NCI-H748 (cell line): ENCODE measurements at regions not wholly inside any gene's neighbourhood (a gene's known extent, or its start where the extent isn't known, plus 50 kb on each side); places are given as distances from the start of the nearest gene placed in this dataset.
"Not testable (repeated sequence)": the region's sequence is repeated elsewhere in the genome, so short reads cannot be mapped to it uniquely, and the experiment has no call there.

Source experiments
- DNase-seq: peaks from one replicate; lab custom pipeline; 2025; ENCODE audit not compliant: unreplicated experiment; lab: John Stamatoyannopoulos, UW

DNA sequence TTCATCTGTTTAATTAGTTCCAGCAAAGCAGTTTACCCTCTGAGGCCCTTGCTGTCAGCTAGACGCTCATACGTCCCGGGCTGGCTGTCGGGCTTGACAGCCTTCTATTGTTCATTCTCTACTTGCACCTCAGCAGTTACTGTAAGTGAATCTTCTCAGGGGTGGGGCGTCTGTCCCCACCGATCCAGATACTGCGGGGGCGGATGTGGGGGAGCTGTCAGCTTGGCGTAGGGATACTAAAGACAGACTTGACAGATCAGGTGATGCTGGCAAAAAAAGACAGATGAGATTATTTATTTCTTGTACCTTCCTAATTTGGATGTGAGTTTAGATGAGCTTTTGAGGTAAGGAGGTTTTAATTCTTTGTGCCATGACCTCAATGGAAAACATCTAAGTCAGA is 315.3 kb downstream of the NR2F2 start:
- DNase-seq: no peak

DNA sequence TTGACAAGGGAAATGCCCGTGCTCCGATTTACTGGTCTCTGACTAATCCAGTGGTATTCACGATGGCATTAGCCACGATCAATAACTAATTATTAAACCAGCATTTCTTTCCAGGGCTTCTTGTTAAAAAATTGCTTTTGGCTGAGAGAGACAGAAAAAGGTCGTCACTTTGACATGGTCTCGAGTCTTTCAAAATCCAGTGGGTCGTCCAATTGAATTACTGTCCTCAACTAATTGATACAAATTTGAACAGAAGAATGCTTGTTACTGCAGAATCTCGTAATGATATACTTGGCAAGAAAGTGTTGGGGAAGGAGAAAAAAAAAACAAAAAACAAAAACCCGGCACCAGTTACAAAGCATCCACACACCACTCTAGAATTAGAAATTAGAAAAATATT is 318.4 kb downstream of the NR2F2 start:
- DNase-seq: no peak

DNA sequence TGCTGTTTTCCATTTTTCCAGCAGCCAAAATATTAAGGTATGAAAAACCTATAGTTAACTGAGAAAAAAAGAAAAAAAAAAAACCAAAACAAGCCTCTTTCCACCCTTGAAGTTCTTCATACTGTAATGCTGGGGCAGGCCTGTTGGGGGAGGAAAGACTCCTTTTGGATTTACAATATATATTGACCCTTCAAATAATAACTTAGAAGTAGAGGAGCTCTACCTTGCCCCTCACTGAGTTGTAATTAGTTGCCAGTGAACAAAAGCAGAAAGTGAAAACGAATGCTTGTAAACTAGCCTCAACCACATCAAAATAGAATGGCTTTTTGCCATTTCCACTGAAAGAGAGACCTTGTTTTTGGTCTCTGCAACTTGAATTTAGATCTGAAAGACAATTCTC is 326.6 kb downstream of the NR2F2 start:
- no peak for DNase-seq

DNA sequence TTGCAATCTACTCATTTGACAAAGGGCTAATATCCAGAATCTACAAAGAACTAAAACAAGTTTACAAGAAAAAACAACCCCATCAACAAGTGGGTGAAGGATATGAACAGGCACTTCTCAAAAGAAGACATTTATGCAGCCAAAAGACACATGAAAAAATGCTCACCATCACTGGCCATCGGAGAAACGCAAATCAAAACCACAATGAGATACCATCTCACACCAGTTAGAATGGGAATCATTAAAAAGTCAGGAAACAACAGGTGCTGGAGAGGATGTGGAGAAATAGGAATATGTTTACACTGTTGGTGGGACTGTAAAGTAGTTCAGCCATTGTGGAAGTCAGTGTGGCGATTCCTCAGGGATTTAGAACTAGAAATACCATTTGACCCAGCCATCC is 336.5 kb downstream of the NR2F2 start:
- not testable (repeated sequence) for DNase-seq

DNA sequence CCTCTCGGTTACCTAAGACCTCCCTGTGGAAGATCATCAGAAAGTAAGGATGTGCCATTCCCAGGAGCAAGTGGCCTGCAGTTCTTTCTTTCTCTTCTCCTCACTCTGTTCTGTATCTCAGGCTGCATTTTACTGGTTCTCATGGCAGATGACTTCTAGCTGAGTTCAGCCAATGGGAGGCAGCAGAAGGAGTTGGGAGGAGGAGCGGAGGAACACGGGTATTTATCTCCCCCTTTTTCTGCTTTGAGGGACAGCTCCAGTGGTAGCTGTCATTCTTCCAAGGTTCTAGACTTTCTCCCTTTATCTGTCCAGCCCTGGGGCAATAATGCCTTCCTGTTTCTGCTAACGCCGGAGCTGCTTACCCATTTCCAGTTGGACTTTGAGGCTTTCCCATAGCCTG is 339.9 kb downstream of the NR2F2 start:
- no peak for DNase-seq

DNA sequence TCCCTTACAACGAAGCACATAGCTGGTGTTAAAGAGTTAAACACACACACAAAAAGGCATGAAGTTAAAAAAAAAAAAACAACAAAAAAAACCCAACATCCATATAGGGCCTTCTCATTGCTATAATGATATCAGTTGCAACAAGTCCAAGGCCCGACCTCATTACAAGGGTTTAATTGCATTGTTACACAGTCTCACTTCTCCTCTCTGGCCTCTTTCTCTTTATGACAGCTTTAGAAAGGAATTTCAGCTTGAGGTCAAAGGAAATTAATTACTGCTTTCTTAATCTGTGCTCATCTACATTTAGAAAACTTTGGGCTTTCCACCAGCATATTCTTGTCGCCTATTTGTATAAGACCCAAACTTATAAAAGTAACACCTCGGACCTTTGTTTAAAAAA is 342.1 kb downstream of the NR2F2 start:
- no peak for DNase-seq

DNA sequence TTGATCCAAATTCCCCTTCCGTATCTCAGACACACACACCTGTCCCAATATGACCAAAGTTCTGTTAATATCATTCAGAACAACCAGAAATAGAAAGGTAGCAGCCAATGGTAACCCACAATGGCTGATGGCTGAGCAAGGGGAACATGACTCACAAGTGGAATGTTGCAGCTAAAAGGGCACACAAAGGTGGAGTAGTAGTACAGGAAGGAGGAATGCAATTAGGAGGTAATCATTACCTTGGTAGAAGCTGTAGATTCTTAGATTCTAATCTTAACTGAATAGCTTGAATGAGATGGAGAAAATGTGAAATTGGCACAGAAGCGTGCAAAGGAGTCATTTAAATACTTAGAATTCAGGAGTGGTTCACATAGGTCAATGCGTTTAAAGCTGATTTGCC is 347.9 kb downstream of the NR2F2 start:
- no peak for DNase-seq

DNA sequence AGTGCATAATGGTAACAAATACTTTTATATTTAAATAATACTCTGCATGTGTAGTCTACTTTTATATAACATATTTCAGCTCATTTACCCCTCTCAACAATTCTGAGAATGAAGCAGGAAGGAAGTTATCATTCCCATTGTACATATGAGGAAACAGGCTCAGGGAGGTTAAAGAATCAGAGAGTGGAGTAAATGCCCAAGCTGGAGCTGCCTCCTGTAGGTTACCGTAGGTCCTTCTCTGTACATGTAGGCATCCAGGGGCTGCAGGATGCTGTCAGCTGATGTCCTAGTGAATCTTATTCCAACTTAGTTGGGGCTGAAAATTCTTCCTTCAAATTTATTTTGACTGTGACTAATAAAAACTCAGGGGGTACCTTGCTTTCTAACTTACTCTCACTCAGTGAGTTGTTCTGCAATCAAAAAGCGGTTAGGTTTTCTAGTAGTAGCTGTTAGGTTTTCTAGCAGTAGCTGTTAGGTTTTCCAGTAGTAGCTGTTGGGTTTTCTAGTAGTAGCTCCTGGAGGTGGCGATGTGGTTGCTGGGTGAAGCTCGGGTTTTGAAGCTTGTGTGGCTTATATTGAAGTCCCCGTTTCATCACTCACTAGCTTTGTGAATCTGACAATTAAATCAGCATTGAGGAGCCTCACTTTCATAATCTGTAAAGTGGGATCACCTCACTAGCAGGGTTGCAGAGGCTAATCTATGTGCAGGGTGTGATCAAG is 357.0 kb downstream of the NR2F2 start:
- no peak for DNase-seq

DNA sequence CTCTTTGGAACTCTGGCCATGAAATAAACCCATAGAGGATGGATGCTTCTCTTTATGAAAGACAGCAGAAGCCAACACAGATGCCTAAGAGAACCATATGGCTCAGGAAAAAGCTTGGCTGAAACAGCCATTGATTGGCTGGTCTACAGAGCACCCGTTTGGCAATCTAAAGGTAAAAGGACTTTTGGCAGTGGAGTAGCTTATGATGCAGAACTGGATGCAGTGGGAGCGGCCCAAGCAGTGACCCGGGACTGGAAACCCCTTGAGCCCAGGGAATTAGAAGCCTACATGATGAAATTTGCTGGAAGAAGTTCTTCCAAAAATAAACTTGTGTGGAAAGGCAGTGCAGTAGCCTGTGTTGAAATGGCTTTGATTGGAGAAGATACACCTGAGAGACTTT is 360.2 kb downstream of the NR2F2 start:
- DNase-seq: no peak

DNA sequence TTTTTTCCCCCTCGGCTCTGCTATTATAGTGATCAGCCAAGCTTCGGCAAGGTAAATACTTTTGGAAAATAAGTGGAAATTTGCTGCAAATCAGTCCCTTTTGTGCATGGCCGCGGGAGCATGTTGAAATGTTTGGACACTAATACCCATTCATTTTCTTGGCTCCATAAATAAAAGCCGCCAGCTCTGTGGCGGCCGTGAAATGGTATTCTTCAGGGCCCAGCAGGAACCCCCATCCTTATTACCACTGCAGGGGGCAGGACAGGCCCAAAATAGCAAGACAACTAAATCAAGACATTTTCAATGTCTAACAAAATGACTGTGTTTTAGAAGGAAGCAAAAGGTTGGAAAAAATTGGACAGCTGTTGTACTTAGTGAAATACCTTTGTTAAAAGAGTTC is 362.3 kb downstream of the NR2F2 start:
- DNase-seq: peak; percentile 41

DNA sequence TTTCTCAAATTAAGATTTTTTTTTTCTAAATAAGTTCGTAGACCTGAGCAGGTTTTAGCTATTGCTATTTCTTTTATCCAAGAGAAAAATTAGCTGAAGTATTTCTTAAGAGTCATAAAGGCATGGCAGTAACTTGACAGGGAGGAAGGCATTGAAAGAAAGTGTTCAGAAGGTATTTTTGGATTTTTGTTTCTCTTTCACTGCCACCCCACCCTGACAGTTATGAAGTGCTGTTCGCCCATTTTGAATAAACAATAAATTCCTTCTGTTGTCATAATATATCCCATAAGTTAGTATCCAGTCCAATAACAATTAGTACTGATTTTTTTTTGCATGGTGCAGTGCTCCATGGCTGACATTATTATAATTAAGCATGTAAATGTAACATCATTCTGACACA is 363.0 kb downstream of the NR2F2 start:
- DNase-seq: no peak

DNA sequence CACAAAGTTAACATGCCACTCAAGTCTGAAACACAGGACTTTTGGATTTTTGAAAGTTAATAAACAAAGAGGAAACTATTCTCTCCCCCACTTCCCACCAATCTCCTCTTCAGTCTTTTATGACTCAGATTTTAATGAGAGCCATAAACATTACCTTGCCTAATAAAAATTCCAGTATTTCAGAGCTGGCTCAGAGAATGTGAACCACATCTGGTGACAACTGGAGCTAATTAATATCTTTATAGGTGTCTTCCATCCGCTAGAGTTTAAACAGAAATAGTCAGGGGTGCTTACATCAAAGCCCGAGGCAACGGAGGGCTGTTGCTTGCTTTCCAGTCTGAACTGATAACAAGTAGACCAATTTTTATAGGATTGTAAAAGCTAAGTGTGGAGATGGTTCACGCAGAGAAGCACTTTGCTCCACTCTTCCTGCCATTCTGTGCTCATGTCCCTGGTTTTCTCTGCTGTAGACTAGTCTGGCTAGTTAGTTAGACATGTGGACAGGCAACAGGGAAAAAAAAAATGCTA is 363.6 kb downstream of the NR2F2 start:
- DNase-seq: no peak

DNA sequence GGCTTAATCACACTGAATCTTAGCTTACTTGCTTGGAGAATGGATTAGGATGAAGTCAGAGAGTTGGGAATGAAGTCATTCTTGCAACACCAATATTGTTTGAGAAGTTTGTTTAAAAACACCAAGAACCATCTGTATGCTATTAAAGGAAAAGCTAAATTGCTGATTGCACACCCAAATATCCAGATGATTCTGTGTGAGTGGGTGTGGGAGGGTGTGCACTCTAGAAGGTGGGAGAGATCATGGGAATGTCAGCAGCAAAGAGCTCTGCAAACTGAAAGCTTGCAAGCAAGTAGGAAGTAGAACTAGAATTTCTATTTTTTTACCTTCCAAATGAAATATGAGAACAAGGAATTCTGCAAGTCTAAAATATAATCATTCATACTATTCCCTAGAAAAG is 364.9 kb downstream of the NR2F2 start:
- no peak for DNase-seq

DNA sequence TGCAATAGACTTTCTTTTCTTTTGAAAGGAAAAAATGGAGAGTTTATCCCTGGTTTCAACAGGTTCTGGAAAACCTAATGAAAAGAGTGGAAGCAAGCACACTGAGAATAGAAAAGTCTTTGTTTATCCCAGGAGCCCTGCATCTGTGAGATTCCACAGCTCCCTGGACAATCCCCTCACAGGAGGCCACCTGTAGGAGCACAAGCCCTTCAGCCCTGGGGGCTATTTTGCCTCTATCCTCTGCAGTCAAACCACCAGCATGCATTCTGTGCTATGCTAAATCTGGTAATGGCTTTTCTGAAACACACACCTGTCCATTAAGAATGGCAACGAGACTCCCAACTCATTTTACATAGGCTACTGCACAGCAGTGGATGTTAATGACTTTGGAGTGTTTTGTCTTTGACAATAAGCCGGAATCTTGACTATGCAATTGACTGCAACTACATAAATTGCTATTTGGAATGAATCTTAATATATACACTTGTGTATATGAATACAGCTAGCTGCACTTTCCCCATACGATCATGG is 369.4 kb downstream of the NR2F2 start:
- DNase-seq: peak; percentile 86

DNA sequence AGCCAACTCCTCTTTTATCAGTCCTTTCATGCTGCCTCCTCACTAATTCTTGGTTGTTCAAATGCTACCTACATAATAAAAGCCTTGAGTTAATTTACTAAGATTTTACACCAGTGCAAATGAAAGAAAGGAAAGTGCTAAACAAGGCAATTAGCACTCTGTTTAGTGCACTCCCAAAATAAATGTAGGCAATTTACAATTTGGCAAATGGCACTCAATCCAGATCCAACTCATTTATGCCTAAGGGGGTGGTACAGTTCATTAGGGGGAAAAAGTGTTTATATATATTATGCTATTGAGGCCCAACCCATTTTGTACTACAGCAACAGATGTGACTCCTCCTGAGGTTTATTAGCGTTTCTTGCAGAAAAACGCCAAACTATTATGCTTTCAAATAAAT is 370.1 kb downstream of the NR2F2 start:
- peak; percentile 58 for DNase-seq

DNA sequence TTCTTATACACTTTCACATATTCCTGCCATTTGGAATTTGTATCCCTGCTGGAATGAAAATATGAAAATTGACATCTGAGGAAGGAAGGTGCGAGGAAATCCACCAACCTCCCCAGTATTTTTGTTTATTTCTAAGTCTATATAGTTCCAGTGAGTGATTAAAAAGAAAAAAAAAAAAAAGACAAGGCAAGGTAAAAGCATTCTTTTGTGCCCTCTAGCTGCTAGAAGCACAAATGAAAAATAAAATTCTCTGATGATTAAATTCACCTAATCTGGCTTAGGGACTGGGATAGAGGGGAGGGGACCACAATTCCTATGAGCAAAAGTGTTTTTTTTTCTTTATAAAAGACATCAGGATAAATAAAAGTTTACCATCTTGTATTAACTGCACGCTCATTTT is 370.9 kb downstream of the NR2F2 start:
- DNase-seq: no peak

DNA sequence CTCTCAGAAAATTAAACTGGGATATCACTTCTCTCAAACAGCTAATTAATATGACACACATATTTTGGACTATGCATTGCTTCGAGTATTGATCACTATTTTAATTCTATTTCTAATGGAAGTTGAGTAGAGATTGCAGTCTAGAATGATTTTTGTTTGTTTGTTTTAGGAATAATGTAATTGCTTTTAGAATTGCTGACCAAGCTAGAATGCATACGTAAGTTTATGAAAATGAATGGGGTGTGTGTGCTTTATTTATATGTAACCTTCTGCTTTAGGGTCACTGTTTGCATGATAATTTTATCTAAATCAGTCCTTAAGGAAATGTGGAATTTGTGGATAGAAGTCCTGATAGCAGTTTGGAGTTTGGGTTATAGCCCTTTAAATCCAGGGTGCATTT is 371.4 kb downstream of the NR2F2 start:
- DNase-seq: no peak

DNA sequence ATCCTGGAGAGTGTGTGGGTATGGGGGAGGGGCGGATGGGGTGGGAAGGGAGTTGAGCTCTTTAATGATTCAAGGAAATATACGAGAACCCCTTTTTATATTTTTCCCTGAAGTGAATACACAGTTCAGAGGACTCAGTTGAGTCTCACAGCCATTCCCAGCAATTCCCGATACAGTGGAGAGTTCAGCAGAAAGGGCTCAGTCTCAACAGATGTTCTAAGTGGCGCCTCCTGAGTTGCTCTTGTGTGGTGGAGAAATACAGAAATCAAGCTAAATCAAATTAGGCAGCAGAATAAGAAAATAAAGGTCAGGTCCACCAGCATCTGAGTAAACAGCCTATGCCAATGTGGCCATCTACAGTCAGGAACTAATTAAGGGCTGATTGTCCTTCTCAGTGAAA is 372.1 kb downstream of the NR2F2 start:
- DNase-seq: no peak

DNA sequence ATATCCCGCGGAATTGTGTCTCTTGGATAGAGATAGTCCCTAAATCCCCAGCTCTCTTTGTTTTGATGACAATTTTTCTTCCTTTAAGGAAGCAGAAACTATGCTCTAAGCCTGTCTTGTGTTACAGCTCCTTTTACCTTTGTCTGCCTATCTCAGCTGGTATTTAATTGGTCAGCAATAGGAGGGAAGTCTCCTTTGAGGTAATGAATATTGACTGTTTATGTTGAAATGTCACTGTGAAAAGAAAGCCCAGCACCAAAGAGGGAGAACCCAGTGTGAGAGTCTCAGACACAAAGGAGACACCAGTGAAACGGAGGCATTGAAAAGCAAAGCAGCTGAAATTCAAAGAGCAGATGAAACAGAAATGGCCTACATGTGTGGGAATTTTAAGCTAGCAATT is 372.6 kb downstream of the NR2F2 start:
- DNase-seq: no peak

DNA sequence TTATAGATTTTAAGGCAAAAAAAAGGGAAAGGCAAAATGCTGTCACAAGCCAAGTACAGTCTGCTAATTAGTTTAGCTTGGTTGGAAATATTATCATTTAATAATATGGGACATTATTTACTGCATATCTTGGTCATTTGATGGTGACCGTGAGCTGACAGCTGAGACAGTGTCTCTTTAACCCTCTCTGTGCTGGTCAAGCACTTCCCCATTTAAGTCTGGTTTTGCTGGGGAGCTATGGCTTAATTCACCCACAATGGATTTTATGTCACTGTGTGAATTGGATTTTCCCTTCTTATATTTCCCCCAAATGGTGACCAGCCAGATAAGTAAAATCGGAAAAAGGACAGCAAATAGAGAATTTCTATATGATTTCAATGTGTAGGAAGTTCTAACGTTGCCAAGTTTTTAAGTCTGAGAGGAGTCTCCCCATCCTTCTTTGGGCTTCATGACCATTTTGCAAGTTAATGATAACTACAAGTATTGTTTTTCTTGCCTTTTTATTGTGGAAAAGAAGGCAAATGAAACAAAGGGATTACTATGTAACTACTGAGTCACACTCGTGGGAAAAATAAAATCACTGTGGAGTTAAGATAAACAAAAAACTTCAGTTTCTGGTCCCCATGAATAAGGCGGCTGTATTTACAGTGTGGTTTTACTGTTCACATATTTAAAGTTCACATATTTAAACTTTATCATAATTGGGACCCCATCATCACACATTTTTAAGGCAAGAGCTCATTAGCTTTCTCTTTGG is 373.5 kb downstream of the NR2F2 start:
- DNase-seq: no peak

DNA sequence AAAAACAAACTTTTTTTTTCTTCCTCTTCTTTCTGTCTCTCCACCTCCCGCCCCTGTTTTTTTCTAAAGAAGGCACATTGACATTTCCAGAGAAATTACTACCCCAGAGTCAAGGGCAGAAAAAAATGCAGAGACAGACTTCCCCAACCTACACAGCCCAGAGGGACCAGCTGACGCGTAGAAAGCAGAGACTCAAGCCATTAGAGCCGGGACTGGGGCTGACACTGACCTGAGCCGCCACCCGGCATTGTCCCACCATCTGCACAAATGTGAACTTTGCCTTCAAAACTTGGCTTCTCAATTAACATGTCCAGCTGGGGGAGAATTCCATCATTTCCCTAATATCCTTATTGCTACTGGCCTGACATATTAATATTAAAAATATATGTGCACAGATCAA is 385.6 kb downstream of the NR2F2 start:
- no peak for DNase-seq

DNA sequence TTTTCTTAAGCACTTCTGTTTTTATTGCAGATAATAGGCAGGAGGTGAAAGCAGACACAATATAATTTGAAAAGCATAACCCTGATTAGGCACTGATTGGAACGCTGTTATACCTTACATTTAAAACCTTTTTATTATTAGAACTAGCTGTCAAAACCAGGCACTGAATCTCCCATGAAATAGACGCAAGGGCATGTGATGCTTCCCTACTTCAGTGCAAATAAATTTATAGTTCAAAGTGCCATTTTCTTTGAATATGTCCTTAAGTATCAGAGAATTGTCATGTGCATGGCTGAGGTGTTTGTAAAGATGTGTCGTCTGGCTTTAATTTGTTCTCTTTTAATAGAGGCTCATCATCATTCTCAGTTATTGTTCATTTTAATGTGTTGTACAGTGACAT is 386.0 kb downstream of the NR2F2 start:
- no peak for DNase-seq
